Esophagus mucosa (tissue), 1 donor: ENCODE measurements at regions not wholly inside any gene's neighbourhood (a gene's known extent, or its start where the extent isn't known, plus 50 kb on each side); places are given as distances from the start of the nearest gene placed in this dataset.
A peak's percentile ranks its signal among the peaks of the same experiment; 100 is the strongest.

Experiments
- ATAC-seq: fragments of 200-7000 bp; cut with Tn5 transposase; one replicate; pipeline ENCODE4 v1.9.1; 2020
- donor health status: DM: yes; HTN: yes; CAD: no.

DNA sequence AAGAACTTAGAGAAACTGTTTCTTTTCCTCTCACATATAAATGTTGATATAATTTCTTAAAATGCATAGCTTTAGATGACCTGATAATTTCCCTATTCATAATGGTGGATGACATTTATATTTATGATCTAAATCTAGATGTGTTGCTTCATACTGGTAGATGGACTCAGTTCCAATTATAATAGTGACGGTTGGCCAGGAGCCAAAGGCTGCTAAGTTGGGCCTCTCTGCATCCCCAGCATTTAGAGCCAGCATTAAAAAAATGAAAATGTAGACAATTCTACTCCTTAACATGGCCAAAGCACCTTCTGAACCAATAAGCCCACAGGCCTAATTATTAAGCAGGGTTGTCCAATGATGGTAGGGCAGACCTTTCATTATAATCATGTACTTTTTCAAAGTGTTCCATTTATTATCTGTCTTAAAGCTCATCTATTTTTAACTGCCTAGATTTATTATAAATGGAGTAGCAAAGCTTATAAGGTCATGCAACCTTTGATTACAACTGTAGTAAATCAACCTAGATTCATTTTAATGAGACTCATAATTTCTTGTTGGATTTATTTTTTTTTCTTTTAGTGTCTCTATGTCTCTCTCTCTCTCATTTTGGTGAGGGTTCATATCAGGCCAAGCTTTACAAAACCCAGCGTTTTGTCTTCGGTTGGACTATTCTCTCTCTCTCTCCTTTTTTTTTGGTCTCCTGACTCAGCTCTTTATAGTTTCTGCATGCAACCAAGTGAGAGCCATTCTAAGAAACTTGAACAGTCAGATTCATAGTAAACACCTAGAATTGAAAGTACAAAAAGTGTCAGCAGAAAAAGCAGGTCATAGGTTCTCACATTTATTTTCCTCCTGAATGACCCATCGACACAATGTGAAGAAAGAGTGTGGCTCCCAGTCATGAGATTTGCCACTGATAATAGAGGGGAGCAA, 2016.1 kb upstream of the PIK3C3 start:
- ATAC-seq, result no peak

DNA sequence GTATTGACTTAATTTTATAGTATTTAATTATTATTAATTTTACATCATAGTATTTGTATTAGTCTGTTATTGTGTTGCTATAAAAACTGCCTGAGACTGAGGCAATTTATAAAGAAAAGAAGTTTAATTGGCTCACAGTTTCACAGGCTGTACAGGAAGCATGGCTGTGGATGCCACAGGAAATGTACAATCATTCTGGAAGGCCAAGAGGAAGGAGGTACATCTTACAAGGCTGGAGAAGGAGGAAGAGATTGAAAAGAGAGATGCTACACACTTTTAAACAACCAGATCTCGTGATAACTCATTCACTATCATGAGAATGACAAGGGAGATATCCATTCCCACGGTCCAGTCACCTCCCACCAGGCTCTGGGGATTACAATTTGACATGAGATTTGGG, 2019.4 kb upstream of the PIK3C3 start:
- no peak for ATAC-seq

DNA sequence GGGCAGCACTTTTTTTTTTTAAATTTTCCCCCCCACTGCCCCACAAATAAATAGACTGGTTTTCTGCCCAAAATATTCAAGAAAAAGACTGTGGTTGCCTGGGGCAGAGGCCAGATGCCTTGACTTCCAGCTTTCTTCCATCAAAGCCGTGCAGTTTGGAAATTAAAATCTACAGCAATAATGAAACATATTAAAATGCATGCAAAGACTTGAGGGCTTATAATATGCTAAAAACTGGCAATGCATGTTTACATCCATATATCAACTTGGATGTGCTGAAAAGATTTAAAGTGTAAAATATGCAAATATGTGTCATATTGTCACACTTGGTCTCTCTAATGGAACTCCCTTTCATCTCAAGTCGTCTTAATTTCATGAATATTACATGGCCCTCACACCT, 2036.2 kb upstream of the PIK3C3 start:
- no peak for ATAC-seq

DNA sequence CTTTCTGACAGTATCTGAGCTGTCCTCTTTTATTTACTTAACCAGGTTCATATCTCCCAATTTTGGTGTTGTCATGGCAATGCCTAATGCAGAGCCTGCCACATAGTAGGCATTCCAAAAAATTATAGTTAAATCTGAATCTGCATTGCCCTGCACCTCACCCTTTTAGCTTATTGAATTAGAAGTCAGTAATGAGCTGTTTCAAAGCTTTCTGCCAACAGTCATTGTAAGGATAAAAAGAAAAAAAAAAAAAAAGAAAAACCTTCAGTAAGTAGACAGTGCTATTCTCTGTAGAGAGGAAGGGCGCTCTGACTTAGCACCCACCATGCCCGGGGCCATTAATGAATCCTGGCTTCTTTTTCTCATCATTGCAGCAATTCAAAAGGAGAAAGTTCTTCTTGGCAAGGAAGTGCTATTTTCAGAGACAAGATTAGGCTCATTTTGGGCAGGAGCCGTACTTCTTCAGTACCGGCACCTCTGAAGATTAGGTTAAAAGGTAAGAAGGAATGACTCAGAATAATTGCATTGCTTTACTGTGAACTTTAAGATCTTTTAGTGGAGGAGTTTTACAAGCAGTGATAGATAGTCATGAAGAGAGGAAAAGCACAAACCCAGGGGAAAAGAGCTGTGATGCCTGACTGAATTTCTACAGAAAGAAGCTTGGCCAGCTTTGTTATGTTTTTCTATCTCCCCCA, 2041.2 kb upstream of the PIK3C3 start:
- peak; percentile 62 for ATAC-seq

DNA sequence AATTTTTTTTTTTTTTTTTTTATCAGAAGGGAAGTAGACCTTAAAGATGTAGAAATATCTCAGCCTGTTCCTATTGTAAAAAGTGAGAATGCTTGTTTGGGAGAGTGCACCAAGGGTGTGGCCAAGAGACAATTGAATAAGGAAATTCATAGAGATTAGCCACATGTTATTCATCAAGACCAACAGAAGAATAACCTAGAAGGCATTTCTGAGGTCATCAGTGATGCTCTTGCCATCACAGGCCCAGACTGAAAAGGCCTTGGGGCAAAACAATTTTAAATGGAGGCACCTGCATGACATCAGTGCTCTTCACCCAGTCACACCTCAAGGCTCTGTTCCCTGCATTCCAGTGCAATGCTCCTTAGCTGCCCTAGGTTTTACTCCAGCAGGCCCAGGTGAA, 2043.3 kb upstream of the PIK3C3 start:
- ATAC-seq, result peak; percentile 93

DNA sequence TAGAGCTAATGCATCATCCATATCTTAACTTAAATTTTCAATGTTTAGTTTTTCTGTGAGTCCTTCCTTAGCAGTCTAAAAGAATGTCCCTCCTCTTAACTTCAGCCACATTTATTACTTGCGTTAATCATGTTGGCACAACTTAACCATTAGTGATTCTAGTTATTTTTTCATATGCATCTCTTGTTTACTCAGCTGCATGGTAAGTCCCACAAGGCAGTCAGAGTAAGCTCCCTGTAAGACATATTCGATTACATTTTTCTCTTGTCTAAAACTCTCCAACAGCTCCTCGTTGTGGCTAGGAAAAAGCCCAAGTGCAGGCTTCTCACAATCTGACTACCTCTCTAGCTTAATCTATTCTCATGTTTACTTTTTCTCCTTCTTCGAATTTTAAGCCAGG, 2045.3 kb upstream of the PIK3C3 start:
- ATAC-seq, result no peak

DNA sequence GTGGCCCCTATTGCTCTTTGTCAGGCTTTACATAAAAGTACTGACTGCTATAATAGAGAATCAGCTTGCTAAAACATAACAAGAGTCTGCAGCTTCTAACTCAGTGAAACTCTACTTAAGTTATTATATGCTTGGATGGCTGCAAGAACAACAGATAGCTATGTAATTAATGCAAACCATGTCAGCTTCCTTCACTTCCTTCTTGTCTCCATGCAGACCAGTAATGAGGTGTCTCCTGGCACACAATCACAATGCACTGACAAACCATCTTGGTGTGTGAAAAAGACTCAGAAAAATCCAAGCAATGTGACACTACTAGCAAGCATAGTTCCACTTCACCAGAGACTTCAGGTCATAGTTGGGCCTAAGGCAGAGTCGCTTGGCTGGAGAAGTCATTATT, 2068.9 kb upstream of the PIK3C3 start:
- ATAC-seq, result no peak

DNA sequence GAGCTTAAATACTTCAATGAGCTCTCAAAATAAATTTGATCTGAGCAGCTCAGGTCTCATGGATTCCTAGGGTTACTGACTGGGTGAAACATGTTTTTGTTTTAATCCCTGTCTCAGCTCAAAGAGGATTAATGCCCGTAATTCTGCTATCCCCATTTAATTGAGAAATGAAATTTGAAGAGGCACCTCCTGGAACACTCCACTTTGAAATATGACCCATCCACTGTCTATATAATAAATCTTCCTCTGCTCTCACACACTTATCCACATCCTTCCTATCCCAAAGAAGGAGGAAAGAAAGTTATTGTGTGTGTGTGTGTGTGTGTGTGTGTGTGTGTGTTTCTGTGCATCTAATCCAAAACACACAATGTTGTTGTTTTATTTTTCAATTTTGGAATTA, 2082.4 kb upstream of the PIK3C3 start:
- ATAC-seq, result no peak

DNA sequence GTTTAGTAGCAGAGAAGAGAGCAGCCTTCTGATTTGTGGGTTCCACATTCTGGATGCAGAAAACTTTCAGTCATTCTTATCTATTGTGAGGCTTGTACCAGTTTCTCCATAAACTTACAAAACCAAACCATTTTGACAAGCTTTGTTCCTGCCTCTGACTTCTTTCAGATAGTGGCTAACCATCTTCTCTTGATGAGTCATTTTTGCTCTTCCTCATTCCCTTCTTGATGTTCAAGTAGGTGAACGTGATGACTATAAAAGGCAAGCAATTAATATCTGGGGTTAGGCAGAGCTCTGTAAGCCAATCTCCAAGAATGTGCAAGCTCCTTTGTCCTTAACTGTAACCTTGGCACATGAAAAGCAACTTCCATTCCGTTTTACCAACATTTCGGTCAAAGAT, 2083.1 kb upstream of the PIK3C3 start:
- peak; percentile 78 for ATAC-seq

DNA sequence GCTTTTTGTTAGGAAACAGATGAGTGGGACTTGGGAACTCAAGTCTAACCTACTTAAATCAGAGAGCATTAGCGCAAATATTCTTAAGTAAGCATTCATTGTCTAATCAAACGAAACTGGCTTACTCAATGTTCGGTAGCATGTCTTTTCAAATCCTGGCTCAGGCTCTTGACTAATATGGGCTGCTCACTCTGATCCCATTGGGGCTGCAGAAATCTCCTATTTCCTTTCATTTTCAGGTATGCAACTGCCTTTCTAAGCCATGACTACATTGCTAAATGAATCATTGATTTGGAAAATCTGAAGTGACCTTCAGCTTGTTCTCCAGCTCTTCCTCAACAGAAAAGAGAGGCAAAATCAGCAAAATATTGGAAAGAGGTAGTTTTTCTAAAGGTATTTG, 2084.4 kb upstream of the PIK3C3 start:
- ATAC-seq, result peak; percentile 95

DNA sequence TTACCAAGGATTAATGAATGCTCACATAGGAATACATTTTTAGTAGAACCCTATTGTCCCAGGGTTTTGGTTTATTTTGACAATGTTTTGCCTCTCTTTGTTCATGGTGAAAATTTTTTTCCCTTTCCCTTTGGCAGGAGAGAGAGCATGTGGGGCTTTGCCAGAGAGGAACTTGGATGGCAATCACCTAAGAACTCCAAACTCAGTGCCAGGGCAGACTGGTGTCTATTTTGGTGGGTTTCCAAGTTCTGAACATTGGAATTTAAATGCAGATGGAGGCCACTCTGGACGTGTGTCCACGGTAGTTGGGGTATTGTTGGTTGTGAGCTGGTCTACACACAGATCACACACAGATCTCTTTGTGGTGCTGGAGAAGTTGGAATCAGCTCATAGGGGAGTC, 2091.1 kb upstream of the PIK3C3 start:
- ATAC-seq, result no peak

DNA sequence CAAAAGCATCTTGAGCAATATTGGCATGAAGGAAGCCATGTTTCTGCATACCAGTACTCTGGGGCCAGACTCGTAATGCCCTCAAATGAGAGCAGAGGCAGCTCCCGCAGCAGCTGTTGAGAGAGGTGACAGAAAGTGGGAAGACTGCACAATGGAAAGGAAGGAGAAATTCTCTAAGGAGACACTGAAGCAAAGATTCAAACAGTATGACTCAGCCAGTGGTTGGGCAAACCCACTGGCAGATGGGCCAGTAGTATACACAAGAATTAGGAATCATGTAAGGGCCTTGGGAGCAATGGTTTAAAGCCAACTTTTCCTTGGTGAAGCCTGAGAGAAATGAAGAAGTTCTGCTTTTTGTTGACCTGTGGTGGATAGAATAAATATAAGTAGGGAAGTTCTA, 2092.7 kb upstream of the PIK3C3 start:
- ATAC-seq, result no peak

DNA sequence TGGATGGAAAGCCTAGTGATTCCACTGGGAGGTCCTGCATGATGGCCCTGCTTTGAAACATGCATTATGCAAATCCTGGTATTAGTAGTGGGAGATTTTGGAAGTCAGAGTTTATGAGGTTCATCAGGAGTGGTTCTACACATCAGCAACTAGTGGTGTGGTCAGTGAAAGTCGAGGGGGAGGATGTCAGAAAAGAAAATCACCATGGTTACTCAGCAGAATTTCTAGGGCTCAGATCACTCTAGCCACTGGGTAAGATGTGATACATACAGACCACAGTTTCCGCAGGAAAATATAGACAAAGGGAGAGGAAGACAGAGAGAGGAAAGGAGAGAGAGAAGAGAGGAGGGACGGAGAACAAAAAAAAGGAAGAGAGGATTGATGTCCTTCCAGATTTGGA, 2100.7 kb upstream of the PIK3C3 start:
- no peak for ATAC-seq

DNA sequence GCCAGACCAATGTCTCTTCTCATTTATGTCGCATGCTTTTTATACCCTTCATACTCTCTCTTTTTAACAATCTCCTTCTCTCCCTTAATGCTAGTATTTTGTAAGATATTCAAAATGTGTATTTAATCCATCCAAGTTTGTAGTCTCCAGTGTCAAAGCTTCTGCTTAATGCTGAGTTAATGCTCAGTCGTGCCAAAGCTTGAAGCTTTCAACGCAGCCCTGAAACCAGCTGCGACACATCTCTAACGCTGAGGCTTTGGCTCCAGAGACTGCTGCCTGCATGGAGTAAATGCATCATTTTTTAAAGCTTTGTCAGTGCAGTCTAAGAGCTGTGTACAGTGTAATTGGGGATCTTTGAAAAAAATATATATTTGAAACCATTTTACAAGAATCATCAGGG, 2108.8 kb upstream of the PIK3C3 start:
- peak; percentile 41 for ATAC-seq

DNA sequence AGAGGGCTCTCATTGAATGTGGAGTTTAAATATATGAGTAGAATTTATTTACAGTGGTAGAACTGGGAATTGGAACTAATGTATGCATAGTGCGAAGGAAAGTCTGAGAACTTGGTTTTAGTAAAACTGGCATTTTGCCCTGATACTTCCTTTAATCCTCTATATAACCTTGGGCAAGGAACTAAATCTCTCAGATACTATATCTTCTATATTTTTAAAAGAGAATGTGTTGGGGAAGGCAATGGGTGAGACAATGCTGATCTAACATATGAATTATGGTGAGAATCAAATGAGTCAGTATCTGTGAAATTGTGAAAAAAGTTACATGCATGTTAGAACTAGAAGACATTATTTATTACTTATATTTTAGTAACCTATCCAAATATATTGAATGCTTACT, 2109.4 kb upstream of the PIK3C3 start:
- peak; percentile 54 for ATAC-seq

DNA sequence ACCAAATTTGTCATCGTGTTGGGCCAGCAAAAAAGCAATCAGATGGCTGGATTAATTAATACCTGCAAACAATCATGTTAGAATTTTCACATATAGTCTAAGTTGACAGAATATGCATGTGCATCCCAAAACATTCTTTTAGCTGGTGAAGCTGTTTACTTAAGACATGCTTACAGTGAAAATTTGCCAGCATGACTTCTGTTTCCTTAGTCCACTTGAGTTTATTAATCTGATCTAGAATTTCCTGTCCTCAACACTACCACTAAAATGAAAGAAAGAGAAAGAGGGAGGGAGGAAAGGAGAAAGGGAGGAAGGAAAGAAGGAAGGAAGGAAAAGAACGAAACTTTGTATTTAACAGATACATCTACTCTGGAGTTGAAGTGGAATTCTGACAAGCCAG, 2109.9 kb upstream of the PIK3C3 start:
- no peak for ATAC-seq

DNA sequence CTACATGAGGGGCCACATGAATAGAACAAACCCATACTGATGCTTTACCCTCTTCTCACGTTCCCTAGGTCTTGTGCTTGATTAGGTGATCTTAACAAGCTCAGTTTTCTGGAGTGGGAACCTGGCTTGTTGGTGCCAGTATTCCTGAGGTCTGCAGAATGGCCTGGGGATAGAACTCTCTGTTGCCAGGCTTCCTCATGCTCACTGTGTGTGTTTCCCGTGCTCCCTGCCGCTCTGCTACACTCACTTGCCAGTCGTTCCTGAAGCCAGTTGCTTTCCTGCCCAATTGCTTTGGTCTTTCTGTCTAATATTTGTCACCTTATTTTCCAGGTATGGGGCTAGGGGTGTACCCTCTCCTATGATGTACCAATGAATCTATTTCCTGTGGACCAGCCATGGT, 2111.5 kb upstream of the PIK3C3 start:
- no peak for ATAC-seq

DNA sequence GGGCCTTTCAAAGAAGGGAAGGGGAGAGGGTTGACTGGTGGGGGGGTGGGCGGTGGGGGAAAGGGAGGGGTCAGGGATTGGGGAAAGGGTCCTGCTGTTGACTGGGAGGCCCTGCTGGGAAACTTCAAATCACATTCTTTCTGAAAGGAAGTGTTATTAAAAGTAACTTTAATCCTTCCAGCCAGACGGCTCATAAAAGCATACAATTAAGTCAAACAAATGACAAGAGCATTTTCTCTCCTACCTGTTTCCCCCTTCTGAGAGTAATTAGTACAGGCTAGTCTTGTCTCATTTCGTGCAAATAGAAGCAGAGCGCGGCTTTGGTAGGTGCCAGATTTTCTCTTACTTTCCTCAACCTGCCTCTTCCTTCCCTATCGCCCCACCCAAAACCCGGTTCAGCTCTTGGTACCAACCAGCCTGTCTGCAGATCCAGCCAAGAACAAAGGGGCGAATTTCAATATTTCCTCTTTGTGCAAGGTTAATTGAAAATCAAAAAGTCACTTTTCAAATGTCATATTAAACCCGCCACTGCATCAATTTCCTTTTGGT, 2112.6 kb upstream of the PIK3C3 start:
- ATAC-seq, result no peak

DNA sequence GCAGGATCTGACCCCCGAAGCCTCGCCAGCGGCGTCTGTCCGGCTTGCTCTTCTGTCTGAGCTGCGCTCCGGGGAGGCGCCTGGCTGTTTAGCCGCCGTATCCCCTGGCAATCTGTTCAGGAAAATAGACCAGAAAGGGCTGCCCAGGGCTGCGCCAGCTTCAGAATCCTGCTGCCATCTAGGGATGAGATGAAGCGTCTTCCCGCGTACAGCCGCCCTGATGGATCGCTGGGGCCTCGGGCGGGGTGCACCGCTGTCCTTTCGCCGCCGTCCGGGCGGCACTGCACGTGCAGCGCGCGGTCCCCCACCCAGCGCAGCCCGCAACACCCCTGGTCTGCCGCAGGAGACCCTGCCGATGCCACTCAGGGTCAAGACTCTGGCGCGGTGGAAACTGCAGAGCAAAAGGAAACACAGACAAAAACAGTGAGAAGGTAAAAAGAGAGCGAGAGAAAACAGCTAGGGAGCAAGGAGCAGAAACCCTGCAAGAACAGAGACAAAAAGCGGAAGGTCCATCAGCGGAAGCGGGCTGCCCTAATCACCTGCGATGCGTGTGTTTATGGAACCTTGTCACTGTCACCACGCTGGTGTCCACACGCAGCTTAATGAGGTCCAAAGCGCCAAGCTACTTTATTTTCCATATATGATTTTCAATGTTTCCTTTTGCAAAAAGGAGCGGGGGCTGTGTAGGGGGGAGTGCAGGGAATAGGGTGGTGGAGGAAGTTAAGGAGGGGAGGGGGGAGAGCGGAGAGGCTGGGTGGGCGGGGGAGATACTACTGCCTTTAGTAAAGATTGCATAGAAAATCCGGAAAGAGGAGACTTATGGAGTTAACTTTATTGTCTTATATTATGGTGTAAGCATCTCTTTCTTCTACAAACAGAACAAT, 2113.3 kb upstream of the PIK3C3 start:
- peak; percentile 73 for ATAC-seq

DNA sequence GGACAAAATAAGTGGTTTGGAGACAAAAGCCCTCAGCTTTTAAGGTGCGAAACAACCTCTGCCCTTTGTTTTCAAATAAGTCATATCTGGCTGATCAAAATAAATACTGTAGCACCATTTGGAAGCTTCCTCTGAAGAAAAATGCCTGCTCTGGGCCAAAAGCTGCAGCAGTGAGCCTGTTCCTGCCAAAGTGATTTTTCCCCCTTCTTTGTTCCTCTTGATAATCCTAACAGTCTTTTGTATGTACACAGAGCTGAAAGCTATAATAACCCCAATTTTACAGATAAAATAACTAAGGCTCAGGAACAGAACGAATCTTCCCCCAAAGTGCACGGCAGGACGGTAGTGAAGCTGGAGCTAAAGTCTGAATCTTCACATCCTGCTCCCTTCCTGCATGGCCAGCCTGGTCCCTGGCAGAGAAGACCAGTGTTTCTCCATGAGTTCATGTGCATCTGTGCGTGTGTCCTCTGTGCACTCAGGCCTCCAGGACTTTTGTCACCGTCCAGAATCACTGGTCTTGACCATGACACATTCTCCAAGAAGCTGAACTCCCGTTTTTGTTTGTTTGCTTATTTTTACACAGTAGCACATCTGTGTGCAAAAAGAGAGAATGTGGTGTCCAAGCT, 2114.1 kb upstream of the PIK3C3 start:
- ATAC-seq, result no peak

DNA sequence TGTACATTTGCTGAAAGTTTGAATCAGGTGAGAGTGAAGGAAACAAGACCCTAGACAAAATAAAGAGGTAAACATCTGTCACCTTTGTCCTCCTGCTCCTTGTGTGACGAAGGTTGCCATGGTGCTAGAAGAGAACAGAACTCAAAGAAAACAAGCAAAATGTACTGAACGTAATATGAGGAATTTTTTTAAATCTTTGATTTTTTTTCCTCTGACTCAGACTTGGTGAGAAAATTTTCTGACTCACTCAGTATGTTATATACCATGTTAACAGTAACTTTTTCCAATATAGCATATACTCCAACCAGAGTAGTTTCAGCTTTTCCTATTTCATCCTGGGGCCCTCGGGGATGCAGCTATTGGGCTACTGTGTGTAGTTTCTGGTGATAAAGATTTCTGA, 2114.6 kb upstream of the PIK3C3 start:
- no peak for ATAC-seq

DNA sequence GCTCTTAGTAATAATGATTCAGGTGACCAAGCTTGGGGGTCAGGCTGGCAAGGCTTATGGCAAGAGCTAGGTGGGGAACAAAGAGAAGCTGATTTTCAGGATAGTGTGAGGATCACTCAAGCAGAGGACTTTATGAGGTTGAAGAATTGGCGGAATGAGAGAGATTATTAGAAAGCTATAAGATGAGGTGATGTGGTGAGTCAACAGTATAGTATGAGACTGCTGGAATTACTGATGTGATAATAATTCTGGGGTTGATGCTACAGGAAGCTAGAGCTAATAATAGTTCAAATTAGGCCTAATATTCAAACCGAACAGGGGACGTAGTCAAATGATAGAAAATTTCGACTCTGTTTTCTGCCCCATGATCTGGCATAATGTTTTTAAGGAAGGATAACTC, 2115.3 kb upstream of the PIK3C3 start:
- ATAC-seq, result no peak
